SK-N-MC (cell line): ENCODE measurements at regions not wholly inside any gene's neighbourhood (a gene's known extent, or its start where the extent isn't known, plus 50 kb on each side); places are given as distances from the start of the nearest gene placed in this dataset.

Experiments
- EZH2 ChIP-seq: fragments of 200-600 bp; sonication (generic); IDR thresholded peaks from one replicate; pipeline ENCODE4 v1.6.1; 2017; ENCODE audit warnings: antibody characterized with exemption
- POLR2AphosphoS5 ChIP-seq: IDR thresholded peaks from 2 replicates; pipeline ENCODE4 v1.6.1; 2012; ENCODE audit warnings: mild to moderate bottlenecking, low read depth, low read length, borderline replicate concordance

DNA sequence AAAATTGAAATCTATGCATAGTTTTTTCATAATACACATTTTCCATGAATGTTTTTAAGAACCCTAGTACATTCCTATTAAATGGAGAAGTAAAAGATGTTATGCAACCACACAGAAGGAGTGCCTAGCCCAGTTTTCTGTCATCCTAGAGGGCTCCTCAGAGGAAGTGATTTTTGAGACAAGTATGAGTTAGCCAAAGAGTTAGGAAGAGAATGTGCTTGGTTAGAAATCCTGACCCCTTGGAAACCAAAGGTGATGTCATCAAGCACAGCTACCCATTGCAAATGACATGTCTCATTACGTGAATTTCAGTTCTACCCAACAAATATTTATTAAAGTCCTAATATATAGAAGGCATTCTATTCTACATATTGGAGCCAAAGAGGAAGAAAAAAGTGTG lies 88.9 kb upstream of the TNFSF4 start:
- TF ChIP-seq POLR2AphosphoS5: no peak
- no peak for TF ChIP-seq EZH2
